ENCODE measurements at regions not wholly inside any gene's neighbourhood (a gene's known extent, or its start where the extent isn't known, plus 50 kb on each side); places are given as distances from the start of the nearest gene placed in this dataset.

DNA sequence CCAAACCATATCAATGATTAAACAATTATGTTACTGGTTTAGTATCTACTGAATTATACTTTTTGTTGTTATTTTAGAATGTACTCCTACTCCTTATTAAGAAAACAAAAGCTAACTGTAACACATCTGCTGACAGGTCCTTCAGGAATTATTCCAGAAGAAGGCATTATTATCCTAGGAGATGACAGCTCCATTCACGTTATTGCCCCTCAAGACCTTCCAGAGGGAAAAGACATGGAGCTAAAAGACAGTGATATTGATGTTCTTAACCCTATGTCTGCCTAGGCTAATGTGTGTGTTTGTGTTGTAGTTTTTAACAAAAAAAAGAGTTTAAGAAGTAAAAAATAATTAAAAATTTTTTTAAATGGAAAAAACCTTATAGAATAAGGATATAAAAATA lies 206.8 kb upstream of the KLHL4 start:
- Histone ChIP-seq H3K9me3 (ENCODE audit: low read depth) (no peaks in the 10 kb centered on the region), H2AFZ (no peak overlapping the region), H3F3A (ENCODE audit: insufficient read depth) (no peaks in the 10 kb centered on the region), H3K27ac (no peak overlapping the region), H4K20me1 (ENCODE audit: insufficient read depth) (no peaks in the 10 kb centered on the region), H3K9ac (no peak overlapping the region), H3K4me1 (ENCODE audit: insufficient read depth) (no peaks in the 10 kb centered on the region), H3K36me3 (ENCODE audit: low read depth) (no peaks in the 10 kb centered on the region), H3K9me2 (ENCODE audit: insufficient read depth) (no peaks in the 10 kb centered on the region), H3K27me3 (replicated peaks; ENCODE audit: insufficient read depth) (no peaks in the 10 kb centered on the region), H3K4me3 (no peak overlapping the region), H3K79me2 (ENCODE audit: insufficient read depth) (no peaks in the 10 kb centered on the region), H3K4me2 (ENCODE audit: unreplicated experiment) (no peak overlapping the region)
- DNase-seq, result no peak
- 11 to 13% methylated on average over 1 of the region's 1 CpG for WGBS, 2 experiments (ENCODE audit: low coverage in 1 of 2, low lambda C conversion rate in 2 of 2, missing lambda C conversion rate in 2 of 2)
- TF ChIP-seq EZH2 (IDR thresholded peaks at IDR 0.05; ENCODE audit: insufficient read depth, poor library complexity, severe bottlenecking), result no peak
- TF ChIP-seq EZH2phosphoT487 (IDR thresholded peaks at IDR 0.05; ENCODE audit: insufficient read depth, low read depth), result no peak
- in situ Hi-C loops (cut with MboI), result no loop called here

DNA sequence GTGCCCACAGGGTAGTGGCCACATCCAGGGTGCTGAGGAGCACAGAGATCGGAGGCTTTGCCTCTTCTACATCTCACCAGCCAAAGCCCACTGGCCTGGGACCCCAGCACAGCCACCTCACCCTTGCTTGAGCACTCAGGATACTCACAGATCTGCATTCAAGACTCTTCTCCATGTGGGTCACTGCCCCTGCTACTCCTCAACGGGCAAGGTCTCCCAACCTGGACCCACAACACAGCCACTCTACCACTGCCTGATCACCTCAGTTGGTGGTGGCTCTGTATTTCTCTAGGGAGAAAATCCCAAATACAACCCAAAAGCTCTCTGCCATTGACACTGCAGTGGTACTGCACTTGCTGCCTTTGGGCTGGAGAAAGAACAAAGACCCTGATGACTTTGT lies 190.3 kb upstream of the KLHL4 start:
- Histone ChIP-seq H2AFZ (no peak overlapping the region), H3K36me3 (ENCODE audit: low read depth) (no peaks in the 10 kb centered on the region), H3K27me3 (replicated peaks; ENCODE audit: insufficient read depth) (no peaks in the 10 kb centered on the region), H3K79me2 (ENCODE audit: insufficient read depth) (no peaks in the 10 kb centered on the region), H3K4me2 (ENCODE audit: unreplicated experiment) (no peak overlapping the region), H4K20me1 (ENCODE audit: insufficient read depth) (no peaks in the 10 kb centered on the region), H3K4me3 (no peak overlapping the region), H3K4me1 (ENCODE audit: insufficient read depth) (no peaks in the 10 kb centered on the region), H3K9me2 (ENCODE audit: insufficient read depth) (no peaks in the 10 kb centered on the region), H3K27ac (no peak overlapping the region), H3K9ac (no peak overlapping the region), H3K9me3 (ENCODE audit: low read depth) (no peaks in the 10 kb centered on the region), H3F3A (ENCODE audit: insufficient read depth) (no peaks in the 10 kb centered on the region)
- in situ Hi-C loops (cut with MboI), result no loop called here
- TF ChIP-seq EZH2phosphoT487 (IDR thresholded peaks at IDR 0.05; ENCODE audit: insufficient read depth, low read depth), result no peak
- no peak for TF ChIP-seq EZH2 (IDR thresholded peaks at IDR 0.05; ENCODE audit: insufficient read depth, poor library complexity, severe bottlenecking)
- WGBS, 2 experiments (ENCODE audit: low coverage in 1 of 2, low lambda C conversion rate in 2 of 2, missing lambda C conversion rate in 2 of 2), result 6 to 14% methylated on average over 2 of the region's 2 CpGs
- DNase-seq, result no peak

DNA sequence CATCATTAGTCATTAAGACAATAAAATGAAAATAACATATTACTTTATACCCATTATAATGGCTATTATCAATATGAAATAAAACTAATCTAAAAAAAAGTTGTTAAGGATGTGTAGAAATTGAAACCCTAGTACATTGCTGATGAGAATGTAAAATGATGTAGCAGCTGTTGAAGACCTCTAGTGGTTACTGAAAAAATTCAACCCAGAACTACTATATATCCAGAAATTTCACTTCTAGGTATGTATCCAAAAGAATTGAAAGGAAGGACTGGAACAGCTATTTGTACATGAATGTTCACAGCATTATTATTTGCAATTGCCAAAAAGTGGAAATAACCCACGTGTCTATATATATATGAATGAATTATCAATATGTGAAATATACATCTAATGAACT lies 180.3 kb upstream of the KLHL4 start:
- Histone ChIP-seq H2AFZ (no peak overlapping the region), H3K27me3 (replicated peaks; ENCODE audit: insufficient read depth) (no peaks in the 10 kb centered on the region), H3K27ac (no peak overlapping the region), H3K4me1 (ENCODE audit: insufficient read depth) (no peaks in the 10 kb centered on the region), H4K20me1 (ENCODE audit: insufficient read depth) (no peaks in the 10 kb centered on the region), H3K4me3 (no peak overlapping the region), H3K79me2 (ENCODE audit: insufficient read depth) (no peaks in the 10 kb centered on the region), H3K36me3 (ENCODE audit: low read depth) (no peaks in the 10 kb centered on the region), H3F3A (ENCODE audit: insufficient read depth) (no peaks in the 10 kb centered on the region), H3K4me2 (ENCODE audit: unreplicated experiment) (no peak overlapping the region), H3K9me2 (ENCODE audit: insufficient read depth) (no peaks in the 10 kb centered on the region), H3K9me3 (ENCODE audit: low read depth) (no peaks in the 10 kb centered on the region), H3K9ac (no peak overlapping the region)
- TF ChIP-seq EZH2 (IDR thresholded peaks at IDR 0.05; ENCODE audit: insufficient read depth, poor library complexity, severe bottlenecking) (no peak), EZH2phosphoT487 (IDR thresholded peaks at IDR 0.05; ENCODE audit: insufficient read depth, low read depth) (no peak)
- no peak for DNase-seq
- WGBS, 2 experiments (ENCODE audit: low coverage in 1 of 2, low lambda C conversion rate in 2 of 2, missing lambda C conversion rate in 2 of 2), result 0 to 13% methylated on average over 1 of the region's 1 CpG
- in situ Hi-C loops (cut with MboI), result no loop called here

DNA sequence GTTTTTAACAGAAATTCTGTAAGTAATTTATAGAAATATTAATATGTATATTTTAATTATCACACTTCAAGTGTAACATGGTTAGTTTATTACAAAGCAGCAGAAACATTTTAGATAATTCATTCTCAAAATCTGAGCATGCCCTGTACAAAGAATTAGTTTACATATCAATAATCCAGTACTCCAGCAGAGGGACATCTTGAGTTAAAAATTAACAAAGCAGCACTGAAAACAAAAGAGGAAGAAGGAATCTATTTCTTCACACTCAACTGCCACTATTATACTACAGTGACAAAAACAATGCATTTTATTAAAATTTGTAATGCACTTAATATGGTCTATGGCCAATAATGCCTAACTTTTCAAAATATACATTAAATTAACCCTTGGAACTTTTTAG lies 179.1 kb upstream of the KLHL4 start:
- H3K4me1 ChIP-seq (ENCODE audit: insufficient read depth), result no peaks in the 10 kb centered on the region
- H3K27ac ChIP-seq, result no peak overlapping the region
- no peaks in the 10 kb centered on the region for H4K20me1 ChIP-seq (ENCODE audit: insufficient read depth)
- H3K27me3 ChIP-seq (replicated peaks; ENCODE audit: insufficient read depth), result no peaks in the 10 kb centered on the region
- no peak overlapping the region for H2AFZ ChIP-seq
- no peaks in the 10 kb centered on the region for H3K9me2 ChIP-seq (ENCODE audit: insufficient read depth)
- in situ Hi-C loops (cut with MboI), result no loop called here
- H3K9me3 ChIP-seq (ENCODE audit: low read depth), result no peaks in the 10 kb centered on the region
- no peak overlapping the region for H3K4me2 ChIP-seq (ENCODE audit: unreplicated experiment)
- no peak overlapping the region for H3K4me3 ChIP-seq
- DNase-seq, result peak; percentile 0
- TF ChIP-seq EZH2 (IDR thresholded peaks at IDR 0.05; ENCODE audit: insufficient read depth, poor library complexity, severe bottlenecking) (no peak), EZH2phosphoT487 (IDR thresholded peaks at IDR 0.05; ENCODE audit: insufficient read depth, low read depth) (no peak)
- no peaks in the 10 kb centered on the region for H3F3A ChIP-seq (ENCODE audit: insufficient read depth)
- H3K79me2 ChIP-seq (ENCODE audit: insufficient read depth), result no peaks in the 10 kb centered on the region
- H3K36me3 ChIP-seq (ENCODE audit: low read depth), result no peaks in the 10 kb centered on the region
- H3K9ac ChIP-seq, result no peak overlapping the region

DNA sequence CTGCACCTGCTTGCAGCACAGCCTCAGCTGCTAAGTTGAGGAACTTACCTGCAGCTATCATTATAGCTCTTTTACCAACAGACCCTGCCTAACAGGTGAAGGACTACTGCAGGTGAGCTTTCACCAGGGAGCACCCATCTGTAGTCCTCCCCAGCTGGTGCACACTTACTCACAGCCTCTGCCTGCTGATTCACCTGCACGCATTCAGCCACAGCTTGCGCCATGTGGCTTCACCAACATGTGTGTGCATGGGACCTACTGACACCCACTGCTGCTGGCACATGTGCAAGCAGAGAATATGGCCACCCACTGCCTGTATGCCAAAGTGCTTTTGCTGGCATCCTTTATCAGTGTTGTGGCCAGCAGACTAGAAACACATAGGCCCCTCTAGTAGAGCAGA lies 146.7 kb upstream of the KLHL4 start:
- Histone ChIP-seq H3F3A (ENCODE audit: insufficient read depth) (no peaks in the 10 kb centered on the region), H3K36me3 (ENCODE audit: low read depth) (no peaks in the 10 kb centered on the region), H3K4me3 (no peak overlapping the region), H4K20me1 (ENCODE audit: insufficient read depth) (no peaks in the 10 kb centered on the region), H3K4me1 (ENCODE audit: insufficient read depth) (no peaks in the 10 kb centered on the region), H3K4me2 (ENCODE audit: unreplicated experiment) (no peak overlapping the region), H3K27me3 (replicated peaks; ENCODE audit: insufficient read depth) (no peaks in the 10 kb centered on the region), H3K79me2 (ENCODE audit: insufficient read depth) (no peaks in the 10 kb centered on the region), H2AFZ (no peak overlapping the region), H3K9ac (no peak overlapping the region), H3K27ac (no peak overlapping the region), H3K9me2 (ENCODE audit: insufficient read depth) (no peaks in the 10 kb centered on the region), H3K9me3 (ENCODE audit: low read depth) (no peaks in the 10 kb centered on the region)
- in situ Hi-C loops (cut with MboI), result no loop called here
- whole genome bisulfite sequencing, 2 experiments (ENCODE audit: low coverage in 1 of 2, low lambda C conversion rate in 2 of 2, missing lambda C conversion rate in 2 of 2), result 47 to 73% methylated on average over 2 of the region's 2 CpGs
- no peak for DNase-seq
- no peak for TF ChIP-seq EZH2phosphoT487 (IDR thresholded peaks at IDR 0.05; ENCODE audit: insufficient read depth, low read depth)
- TF ChIP-seq EZH2 (IDR thresholded peaks at IDR 0.05; ENCODE audit: insufficient read depth, poor library complexity, severe bottlenecking), result no peak
